H9 (cell line): ENCODE measurements at regions not wholly inside any gene's neighbourhood (a gene's known extent, or its start where the extent isn't known, plus 50 kb on each side); places are given as distances from the start of the nearest gene placed in this dataset.
A peak's percentile ranks its signal among the peaks of the same experiment; 100 is the strongest.

ENCODE experiments used
- DNase-seq: peaks from one replicate; pipeline ENCODE4 v3.0.0-alpha.2; 2017
- H2AFZ ChIP-seq: one replicate; pipeline ENCODE4 v1.6.1; 2013; ENCODE audit warnings: mild to moderate bottlenecking, low read length, control low read depth, moderate library complexity
- H2AK5ac ChIP-seq: 2 replicates; pipeline ENCODE4 v1.6.1; 2013; ENCODE audit warnings: low read length, control low read depth, mixed read lengths; ENCODE audit not compliant: insufficient read length
- H2BK120ac ChIP-seq: one replicate; pipeline ENCODE4 v1.6.1; 2013; ENCODE audit warnings: low read depth, mild to moderate bottlenecking, low read length, control low read depth, inconsistent platforms; ENCODE audit not compliant: poor library complexity, severe bottlenecking
- H2BK12ac ChIP-seq: 2 replicates; pipeline ENCODE4 v1.6.1; 2013; ENCODE audit warnings: low read length, control low read depth, mixed read lengths, low read depth; ENCODE audit not compliant: insufficient read length
- H2BK15ac ChIP-seq: 2 replicates; pipeline ENCODE4 v1.6.1; 2013; ENCODE audit warnings: low read depth, low read length, control low read depth
- H2BK20ac ChIP-seq: one replicate; pipeline ENCODE4 v1.6.1; 2013; ENCODE audit warnings: low read depth, mild to moderate bottlenecking, low read length, control low read depth, inconsistent platforms; ENCODE audit not compliant: poor library complexity, severe bottlenecking
- H2BK5ac ChIP-seq: 2 replicates; pipeline ENCODE4 v1.6.1; 2013; ENCODE audit warnings: low read length, control low read depth, mixed read lengths; ENCODE audit not compliant: insufficient read length
- H3K14ac ChIP-seq: 2 replicates; pipeline ENCODE4 v1.6.1; 2013; ENCODE audit warnings: low read length, control low read depth; ENCODE audit not compliant: insufficient read depth
- H3K18ac ChIP-seq: 2 replicates; pipeline ENCODE4 v1.6.1; 2013; ENCODE audit warnings: low read depth, mild to moderate bottlenecking, mixed read lengths, low read length, control low read depth; ENCODE audit not compliant: insufficient read length
- H3K23ac ChIP-seq: 2 replicates; pipeline ENCODE4 v1.6.1; 2013; ENCODE audit warnings: low read length, control low read depth, mixed read lengths, low read depth; ENCODE audit not compliant: insufficient read length
- H3K23me2 ChIP-seq: 2 replicates; pipeline ENCODE4 v1.6.1; 2013; ENCODE audit warnings: low read depth, mild to moderate bottlenecking, mixed read lengths, low read length, control low read depth; ENCODE audit not compliant: insufficient read length, poor library complexity, severe bottlenecking
- H3K27ac ChIP-seq: 2 replicates; pipeline ENCODE4 v1.5.1; 2013; ENCODE audit warnings: low read length, control low read depth, mixed read lengths, low read depth; ENCODE audit not compliant: insufficient read length
- H3K27me3 ChIP-seq: 2 replicates; pipeline ENCODE4 v1.6.1; 2013; ENCODE audit warnings: low read length, control low read depth, inconsistent platforms; ENCODE audit not compliant: insufficient read depth
- H3K4ac ChIP-seq: 2 replicates; pipeline ENCODE4 v1.6.1; 2013; ENCODE audit warnings: low read depth, mild to moderate bottlenecking, control low read depth, inconsistent platforms, low read length, moderate library complexity
- H3K4me1 ChIP-seq: 2 replicates; pipeline ENCODE4 v1.6.1; 2013; ENCODE audit warnings: low read length, control low read depth, inconsistent platforms; ENCODE audit not compliant: insufficient read depth
- H3K4me2 ChIP-seq: 2 replicates; pipeline ENCODE4 v1.6.1; 2013; ENCODE audit warnings: low read length, control low read depth, mixed read lengths; ENCODE audit not compliant: insufficient read length, insufficient read depth
- H3K56ac ChIP-seq: 2 replicates; pipeline ENCODE4 v1.6.1; 2013; ENCODE audit warnings: low read depth, mild to moderate bottlenecking, mixed read lengths, low read length, control low read depth; ENCODE audit not compliant: insufficient read length
- H3K79me1 ChIP-seq: 2 replicates; pipeline ENCODE4 v1.6.1; 2013; ENCODE audit warnings: low read depth, mild to moderate bottlenecking, moderate library complexity, low read length, control low read depth, inconsistent platforms; ENCODE audit not compliant: insufficient read depth, poor library complexity, severe bottlenecking
- H3K79me2 ChIP-seq: 2 replicates; pipeline ENCODE4 v1.6.1; 2013; ENCODE audit warnings: low read length, control low read depth, inconsistent platforms; ENCODE audit not compliant: insufficient read depth
- H3K9ac ChIP-seq: 2 replicates; pipeline ENCODE4 v1.6.1; 2013; ENCODE audit warnings: low read length, control low read depth, mixed read lengths; ENCODE audit not compliant: insufficient read length; ENCODE audit errors: extremely low read depth
- H3K9me3 ChIP-seq: one replicate; pipeline ENCODE4 v1.6.1; 2013; ENCODE audit warnings: low read depth, low read length, inconsistent platforms; ENCODE audit not compliant: control insufficient read depth
- H3T11ph ChIP-seq: one replicate; pipeline ENCODE4 v1.6.1; 2013; ENCODE audit warnings: mild to moderate bottlenecking, low read length, control low read depth, inconsistent platforms
- H4K20me1 ChIP-seq: one replicate; pipeline ENCODE4 v1.6.1; 2013; ENCODE audit not compliant: control insufficient read depth, insufficient read length, insufficient read depth
- H4K5ac ChIP-seq: 2 replicates; pipeline ENCODE4 v1.6.1; 2013; ENCODE audit warnings: low read depth, mild to moderate bottlenecking, mixed read lengths, low read length, control low read depth; ENCODE audit not compliant: insufficient read length
- H4K8ac ChIP-seq: replicated peaks from 2 replicates; pipeline ENCODE4 v1.6.1; 2013; ENCODE audit warnings: low read length, control low read depth, mixed read lengths, low read depth; ENCODE audit not compliant: insufficient read length
- H4K91ac ChIP-seq: 2 replicates; pipeline ENCODE4 v1.6.1; 2013; ENCODE audit warnings: low read depth, mild to moderate bottlenecking, moderate library complexity, mixed read lengths, low read length, control low read depth; ENCODE audit not compliant: insufficient read length
- H3K27ac Mint-ChIP-seq, 3 experiments: 2 replicates in 2 of 3; 3 replicates in 1 of 3; pipeline ENCODE4 v1.8.0; 2020 to 2021; ENCODE audit warnings: mixed read lengths in 3 of 3, mild to moderate bottlenecking in 1 of 3, moderate library complexity in 1 of 3
- H3K27me3 Mint-ChIP-seq: 2 replicates; pipeline ENCODE4 v1.8.0; 2021; ENCODE audit warnings: low read depth, mild to moderate bottlenecking, moderate library complexity, mixed read lengths
- H3K36me3 Mint-ChIP-seq, 3 experiments: 2 replicates in 2 of 3; 3 replicates in 1 of 3; pipeline ENCODE4 v1.8.0; 2020 to 2021; ENCODE audit warnings: low read depth in 3 of 3, mixed read lengths in 3 of 3; ENCODE audit not compliant: insufficient read depth in 1 of 3
- H3K4me1 Mint-ChIP-seq, 2 experiments: 2 replicates each; pipeline ENCODE4 v1.8.0; 2020; ENCODE audit warnings: mixed read lengths in 2 of 2
- H3K4me3 Mint-ChIP-seq, 2 experiments: 2 replicates in 1 of 2; 3 replicates in 1 of 2; pipeline ENCODE4 v1.8.0; 2020 to 2021; ENCODE audit warnings: mild to moderate bottlenecking in 2 of 2, mixed read lengths in 2 of 2, moderate library complexity in 1 of 2
- H3K9me3 Mint-ChIP-seq, 2 experiments: 2 replicates in 1 of 2; 3 replicates in 1 of 2; pipeline ENCODE4 v1.8.0; 2020; ENCODE audit warnings: mild to moderate bottlenecking in 2 of 2, mixed read lengths in 2 of 2, moderate library complexity in 1 of 2
- WGBS: extraction: QIAGEN DNeasy Blood & Tissue Kit; methylation state at CpG from one replicate; pipeline ENCODE4 v1.1.7; 2013; ENCODE audit warnings: missing lambda C conversion rate, low lambda C conversion rate, mixed read lengths; ENCODE audit not compliant: insufficient read length; ENCODE audit errors: extremely low coverage; 5-methylcytosine and 5-hydroxymethylcytosine counted together
- TF ChIP-seq, protein P1 (sequence below): fragments of 200-600 bp; sonication (generic); conservative IDR thresholded peaks from 3 replicates; pipeline ENCODE4 v1.8.0; 2021; ENCODE audit warnings: antibody characterized with exemption, mild to moderate bottlenecking

DNA sequence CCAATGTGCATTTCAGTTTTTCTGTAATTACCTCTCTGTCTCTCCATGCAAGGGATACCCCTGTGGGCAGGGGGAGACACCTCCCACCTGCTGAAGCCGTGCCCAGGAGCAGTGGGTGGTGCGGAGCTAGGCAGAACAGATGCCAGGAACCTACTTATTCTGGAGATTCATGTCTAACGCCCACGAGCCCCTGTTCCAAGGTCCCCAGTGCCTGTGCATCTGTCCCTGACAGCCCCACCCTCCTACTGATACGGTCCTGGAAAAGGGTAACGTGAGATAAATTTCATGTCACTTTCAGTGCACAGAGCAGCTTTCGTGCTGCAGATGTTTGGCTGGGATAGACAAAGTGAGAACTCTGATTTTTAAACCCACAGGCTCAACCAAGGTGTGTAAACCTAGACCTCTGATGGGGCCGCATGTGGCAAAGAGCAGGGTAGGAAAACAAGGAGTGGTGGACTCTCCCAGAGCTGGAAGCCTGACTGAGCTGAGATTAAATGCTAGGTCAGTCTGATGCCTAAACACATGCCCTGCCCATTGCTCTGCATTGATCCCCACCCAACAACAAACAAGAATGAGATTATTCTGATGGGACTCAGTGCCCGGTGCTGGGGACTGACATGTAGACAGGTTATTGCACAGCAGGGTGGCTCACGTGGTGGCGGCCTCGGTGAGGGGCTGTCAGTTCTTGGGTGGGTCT is 123.6 kb upstream of the GDF10 start:
- Histone ChIP-seq H3K9me3 (no peaks in the 10 kb centered on the region), H3K56ac (no peak overlapping the region), H3K18ac (no peak overlapping the region), H3K23me2 (no peaks in the 10 kb centered on the region), H4K5ac (no peak overlapping the region), H2BK5ac (no peak overlapping the region), H3T11ph (no peak overlapping the region), H2AK5ac (no peak overlapping the region), H4K20me1 (no peaks in the 10 kb centered on the region), H2BK120ac (no peak overlapping the region), H3K27me3 (no peaks in the 10 kb centered on the region), H2BK20ac (no peak overlapping the region), H3K4me2 (no peak overlapping the region), H3K14ac (no peak overlapping the region), H3K27ac (no peak overlapping the region), H3K23ac (no peak overlapping the region), H2AFZ (no peak overlapping the region), H4K8ac (no peak overlapping the region), H4K91ac (no peak overlapping the region), H3K79me2 (no peaks in the 10 kb centered on the region), H3K4me1 (no peaks in the 10 kb centered on the region; the same call in 1 of the 2 replicates), H3K4ac (no peak overlapping the region), H2BK15ac (no peak overlapping the region), H2BK12ac (no peak overlapping the region), H3K79me1 (no peaks in the 10 kb centered on the region), H3K9ac (no peak overlapping the region)
- Mint-ChIP-seq H3K27me3 (peaks cover 5% of the 10 kb centered on the region; the same call in 1 of the 2 replicates), H3K4me3 (no peak overlapping the region), H3K9me3 (peaks cover 0 to 5% of the 10 kb centered on the region in 2 experiments; a peak in 2 of 5 replicates), H3K27ac (no peak overlapping the region), H3K36me3 (peaks cover 0 to 5% (median 0%) of the 10 kb centered on the region in 3 experiments; a peak in 1 of 7 replicates), H3K4me1 (peaks cover 11 to 12% of the 10 kb centered on the region in 2 experiments)
- WGBS, result no CpG with 5 or more reads among the region's 12 CpGs
- TF ChIP-seq, protein P1, sequence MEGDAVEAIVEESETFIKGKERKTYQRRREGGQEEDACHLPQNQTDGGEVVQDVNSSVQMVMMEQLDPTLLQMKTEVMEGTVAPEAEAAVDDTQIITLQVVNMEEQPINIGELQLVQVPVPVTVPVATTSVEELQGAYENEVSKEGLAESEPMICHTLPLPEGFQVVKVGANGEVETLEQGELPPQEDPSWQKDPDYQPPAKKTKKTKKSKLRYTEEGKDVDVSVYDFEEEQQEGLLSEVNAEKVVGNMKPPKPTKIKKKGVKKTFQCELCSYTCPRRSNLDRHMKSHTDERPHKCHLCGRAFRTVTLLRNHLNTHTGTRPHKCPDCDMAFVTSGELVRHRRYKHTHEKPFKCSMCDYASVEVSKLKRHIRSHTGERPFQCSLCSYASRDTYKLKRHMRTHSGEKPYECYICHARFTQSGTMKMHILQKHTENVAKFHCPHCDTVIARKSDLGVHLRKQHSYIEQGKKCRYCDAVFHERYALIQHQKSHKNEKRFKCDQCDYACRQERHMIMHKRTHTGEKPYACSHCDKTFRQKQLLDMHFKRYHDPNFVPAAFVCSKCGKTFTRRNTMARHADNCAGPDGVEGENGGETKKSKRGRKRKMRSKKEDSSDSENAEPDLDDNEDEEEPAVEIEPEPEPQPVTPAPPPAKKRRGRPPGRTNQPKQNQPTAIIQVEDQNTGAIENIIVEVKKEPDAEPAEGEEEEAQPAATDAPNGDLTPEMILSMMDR, result no peak
- DNase-seq, result peak; percentile 13
